NCI-H2171 (cell line): ENCODE measurements at regions not wholly inside any gene's neighbourhood (a gene's known extent, or its start where the extent isn't known, plus 50 kb on each side); places are given as distances from the start of the nearest gene placed in this dataset.
"Not testable (repeated sequence)": the region's sequence is repeated elsewhere in the genome, so short reads cannot be mapped to it uniquely, and the experiment has no call there.

Source experiments
- DNase-seq: peaks from one replicate; lab custom pipeline; 2025; lab: John Stamatoyannopoulos, UW

- no peak for DNase-seq
Observed at GRCh38 chr21:16116798-16117197, 387.0 kb downstream of the USP25 start.

GRCh38 chr21:16117331-16117730 is 387.5 kb downstream of the USP25 start:
- DNase-seq: no peak

- no peak for DNase-seq
Observed at GRCh38 chr21:16117851-16118590, 388.2 kb downstream of the USP25 start.

- DNase-seq: no peak
Observed at GRCh38 chr21:16124378-16125138, 394.8 kb downstream of the USP25 start.

GRCh38 chr21:16125274-16125673 is 395.5 kb downstream of the USP25 start:
- DNase-seq: no peak

- DNase-seq: not testable (repeated sequence)
Observed at GRCh38 chr21:16132453-16132852, 402.7 kb downstream of the USP25 start.

- DNase-seq: no peak
Observed at GRCh38 chr21:16133248-16133647, 403.5 kb downstream of the USP25 start.

GRCh38 chr21:16134134-16134533 is 404.4 kb downstream of the USP25 start:
- no peak for DNase-seq

GRCh38 chr21:16137106-16137505 is 407.3 kb downstream of the USP25 start:
- DNase-seq: no peak

- no peak for DNase-seq
Observed at GRCh38 chr21:16145052-16145451, 415.3 kb downstream of the USP25 start.

GRCh38 chr21:16145479-16145878 is 415.7 kb downstream of the USP25 start:
- DNase-seq: no peak

GRCh38 chr21:16154321-16154720 is 424.5 kb downstream of the USP25 start:
- no peak for DNase-seq

- DNase-seq: no peak
Observed at GRCh38 chr21:16154951-16155635, 425.3 kb downstream of the USP25 start.

GRCh38 chr21:16156841-16157489 is 427.2 kb downstream of the USP25 start:
- DNase-seq: no peak

- DNase-seq: no peak
Observed at GRCh38 chr21:16159213-16159970, 429.6 kb downstream of the USP25 start.

- no peak for DNase-seq
Observed at GRCh38 chr21:16159971-16160350, 430.2 kb downstream of the USP25 start.

- DNase-seq: no peak
Observed at GRCh38 chr21:16162953-16163352, 433.2 kb downstream of the USP25 start.

GRCh38 chr21:16169102-16169511 is 439.3 kb downstream of the USP25 start:
- no peak for DNase-seq

GRCh38 chr21:16169779-16170178 is 440.0 kb downstream of the USP25 start:
- DNase-seq: no peak

- no peak for DNase-seq
Observed at GRCh38 chr21:16176570-16176969, 446.8 kb downstream of the USP25 start.

- DNase-seq: no peak
Observed at GRCh38 chr21:16177532-16177931, 447.8 kb downstream of the USP25 start.

- DNase-seq: no peak
Observed at GRCh38 chr21:16179773-16180172, 450.0 kb downstream of the USP25 start.
